OCI-LY3 (cell line): ENCODE measurements at regions not wholly inside any gene's neighbourhood (a gene's known extent, or its start where the extent isn't known, plus 50 kb on each side); places are given as distances from the start of the nearest gene placed in this dataset.

ENCODE experiments used
- H2AFZ ChIP-seq: fragments of 200-600, 300-600 bp; shearing (Covaris generic); 2 replicates; pipeline ENCODE4 v1.6.0; 2014; ENCODE audit warnings: antibody characterized with exemption, low read depth, low read length
- H3K27ac ChIP-seq: fragments of 200-600, 300-600 bp; sonication (generic); 2 replicates; pipeline ENCODE4 v1.5.1; 2014; ENCODE audit warnings: mild to moderate bottlenecking, low read length, moderate library complexity, mixed read lengths
- H3K27me3 ChIP-seq: fragments of 200-600, 300-600 bp; sonication (generic); 2 replicates; pipeline ENCODE4 v1.6.1; 2014; ENCODE audit warnings: low read depth, low read length, mixed read lengths
- H3K36me3 ChIP-seq: fragments of 200-600, 300-600 bp; sonication (generic); replicated peaks from 2 replicates; pipeline ENCODE3; 2014; ENCODE audit warnings: low read depth, low read length, mixed read lengths
- H3K4me1 ChIP-seq: fragments of 300-600, 200-600 bp; sonication (generic); 2 replicates; pipeline ENCODE4 v1.6.1; 2014; ENCODE audit warnings: low read length, mixed read lengths
- H3K4me2 ChIP-seq: fragments of 200-600, 300-600 bp; sonication (generic); 2 replicates; pipeline ENCODE4 v1.6.1; 2014; ENCODE audit warnings: low read length, mixed read lengths
- H3K4me3 ChIP-seq: fragments of 300-600, 200-600 bp; sonication (generic); 2 replicates; pipeline ENCODE4 v1.5.1; 2014; ENCODE audit warnings: antibody characterized with exemption, mild to moderate bottlenecking, low read length, moderate library complexity
- H3K79me2 ChIP-seq: fragments of 300-600, 200-600 bp; shearing (Covaris generic); 2 replicates; pipeline ENCODE4 v1.6.1; 2014; ENCODE audit warnings: mild to moderate bottlenecking, low read length, mixed read lengths
- H3K9ac ChIP-seq: fragments of 300-600, 200-600 bp; shearing (Covaris generic); 2 replicates; pipeline ENCODE4 v1.6.0; 2014; ENCODE audit warnings: mild to moderate bottlenecking, low read length, moderate library complexity
- H3K9me3 ChIP-seq: fragments of 200-600, 300-600 bp; shearing (Covaris generic); 2 replicates; pipeline ENCODE4 v1.6.1; 2014; ENCODE audit warnings: low read length, mixed read lengths; ENCODE audit not compliant: insufficient read depth
- H4K20me1 ChIP-seq: fragments of 200-600, 300-600 bp; sonication (generic); 2 replicates; pipeline ENCODE4 v1.6.1; 2016; ENCODE audit warnings: low read length, mixed read lengths; ENCODE audit not compliant: insufficient read depth
- EZH2phosphoT487 ChIP-seq: fragments of 200-600 bp; shearing (Covaris generic); IDR thresholded peaks from 2 replicates; pipeline ENCODE4 v1.6.1; 2018; ENCODE audit warnings: antibody characterized with exemption, mixed run types, low read depth
- TF ChIP-seq, protein P1 (sequence below): fragments of 200-600, 300-600 bp; sonication (generic); IDR thresholded peaks from 2 replicates; pipeline ENCODE4 v1.5.1; 2014; ENCODE audit warnings: antibody characterized with exemption, low read length, low read depth

- Histone ChIP-seq H4K20me1 (no peaks in the 10 kb centered on the region), H3K4me2 (no peak overlapping the region), H3K9me3 (no peaks in the 10 kb centered on the region), H3K36me3 (no peaks in the 10 kb centered on the region), H3K79me2 (no peaks in the 10 kb centered on the region), H3K27ac (no peak overlapping the region), H3K9ac (no peak overlapping the region), H3K4me3 (no peak overlapping the region), H3K4me1 (peaks cover 30% of the 10 kb centered on the region), H2AFZ (no peak overlapping the region), H3K27me3 (no peaks in the 10 kb centered on the region)
- TF ChIP-seq, protein P1, sequence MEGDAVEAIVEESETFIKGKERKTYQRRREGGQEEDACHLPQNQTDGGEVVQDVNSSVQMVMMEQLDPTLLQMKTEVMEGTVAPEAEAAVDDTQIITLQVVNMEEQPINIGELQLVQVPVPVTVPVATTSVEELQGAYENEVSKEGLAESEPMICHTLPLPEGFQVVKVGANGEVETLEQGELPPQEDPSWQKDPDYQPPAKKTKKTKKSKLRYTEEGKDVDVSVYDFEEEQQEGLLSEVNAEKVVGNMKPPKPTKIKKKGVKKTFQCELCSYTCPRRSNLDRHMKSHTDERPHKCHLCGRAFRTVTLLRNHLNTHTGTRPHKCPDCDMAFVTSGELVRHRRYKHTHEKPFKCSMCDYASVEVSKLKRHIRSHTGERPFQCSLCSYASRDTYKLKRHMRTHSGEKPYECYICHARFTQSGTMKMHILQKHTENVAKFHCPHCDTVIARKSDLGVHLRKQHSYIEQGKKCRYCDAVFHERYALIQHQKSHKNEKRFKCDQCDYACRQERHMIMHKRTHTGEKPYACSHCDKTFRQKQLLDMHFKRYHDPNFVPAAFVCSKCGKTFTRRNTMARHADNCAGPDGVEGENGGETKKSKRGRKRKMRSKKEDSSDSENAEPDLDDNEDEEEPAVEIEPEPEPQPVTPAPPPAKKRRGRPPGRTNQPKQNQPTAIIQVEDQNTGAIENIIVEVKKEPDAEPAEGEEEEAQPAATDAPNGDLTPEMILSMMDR, result no peak
- no peak for TF ChIP-seq EZH2phosphoT487
Measured at GRCh38 chr2:7607441-7608173, 690.4 kb downstream of the RNF144A start.

DNA sequence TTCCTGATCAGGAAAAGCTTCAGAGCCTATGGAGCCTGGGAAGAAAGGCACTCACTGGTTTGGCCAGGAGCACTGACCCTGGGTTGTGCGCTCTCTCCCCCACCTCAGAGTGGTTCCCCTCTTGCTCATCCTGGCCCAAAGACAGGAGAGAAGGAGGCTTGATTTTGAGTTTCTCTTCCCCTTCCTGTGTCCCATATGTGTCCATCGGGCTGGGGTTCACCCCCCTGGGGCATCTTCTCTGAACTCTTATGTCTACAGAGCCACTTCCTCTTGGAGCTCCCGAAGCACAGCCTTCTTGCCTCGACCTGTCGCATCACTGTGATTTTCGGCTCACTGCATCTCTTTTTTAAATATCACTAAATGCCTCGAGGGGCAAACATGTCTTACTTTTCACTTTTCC, 692.3 kb downstream of the RNF144A start:
- Histone ChIP-seq H3K4me2 (peak overlapping the region; percentile 25), H4K20me1 (no peaks in the 10 kb centered on the region), H3K27ac (no peak overlapping the region), H3K27me3 (0 out of 2 replicates have a peak, but pooled peaks cover 3% of the 10 kb centered on the region), H3K9ac (no peak overlapping the region), H3K4me1 (peaks cover 30% of the 10 kb centered on the region), H3K79me2 (no peaks in the 10 kb centered on the region), H3K4me3 (peak overlapping the region; percentile 0; the same call in 1 of the 2 replicates), H2AFZ (no peak overlapping the region), H3K36me3 (no peaks in the 10 kb centered on the region), H3K9me3 (no peaks in the 10 kb centered on the region)
- TF ChIP-seq, protein P1, result no peak
- no peak for TF ChIP-seq EZH2phosphoT487

- no peak overlapping the region for H2AFZ ChIP-seq
- no peaks in the 10 kb centered on the region for H3K36me3 ChIP-seq
- no peak overlapping the region for H3K9ac ChIP-seq
- H4K20me1 ChIP-seq, result no peaks in the 10 kb centered on the region
- H3K79me2 ChIP-seq, result no peaks in the 10 kb centered on the region
- H3K4me1 ChIP-seq, result peaks cover 30% of the 10 kb centered on the region
- no peaks in the 10 kb centered on the region for H3K9me3 ChIP-seq
- 0 out of 2 replicates have a peak, but pooled peaks cover 3% of the 10 kb centered on the region for H3K27me3 ChIP-seq
- H3K4me3 ChIP-seq, result no peak overlapping the region
- no peak overlapping the region for H3K27ac ChIP-seq
- TF ChIP-seq EZH2phosphoT487, result no peak
- TF ChIP-seq, protein P1, result no peak
- peak overlapping the region; percentile 25 for H3K4me2 ChIP-seq
Measured at GRCh38 chr2:7609974-7610373, 692.8 kb downstream of the RNF144A start.

DNA sequence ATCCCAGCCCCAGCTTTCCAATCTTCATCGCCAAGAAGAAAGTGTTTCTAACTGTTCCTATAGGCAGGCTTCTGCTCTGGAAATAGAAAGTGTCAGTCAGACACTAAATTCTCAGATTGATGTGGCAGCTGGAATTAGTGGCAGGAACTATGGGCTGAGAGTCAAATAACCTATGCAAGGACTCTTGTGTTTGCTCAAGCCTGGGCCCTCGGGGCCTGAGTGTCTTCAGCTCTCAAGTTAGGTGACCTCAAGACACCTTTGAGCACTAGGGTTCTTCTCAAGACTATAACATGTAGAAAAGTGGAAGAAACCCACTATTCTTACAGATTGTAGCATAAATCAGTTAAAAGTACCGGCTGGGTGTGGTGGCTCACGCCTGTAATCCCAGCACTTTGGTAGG, 694.5 kb downstream of the RNF144A start:
- Histone ChIP-seq H2AFZ (no peak overlapping the region), H3K9me3 (no peaks in the 10 kb centered on the region), H3K36me3 (no peaks in the 10 kb centered on the region), H3K4me3 (no peak overlapping the region), H3K27ac (no peak overlapping the region), H3K4me2 (0 out of 2 replicates have a peak overlapping the region, but pooled peaks have one; percentile 5), H3K4me1 (peaks cover 30% of the 10 kb centered on the region), H3K27me3 (0 out of 2 replicates have a peak, but pooled peaks cover 3% of the 10 kb centered on the region), H3K79me2 (no peaks in the 10 kb centered on the region), H4K20me1 (no peaks in the 10 kb centered on the region), H3K9ac (no peak overlapping the region)
- TF ChIP-seq, protein P1, result no peak
- TF ChIP-seq EZH2phosphoT487, result no peak
